ENCODE measurements at regions not wholly inside any gene's neighbourhood (a gene's known extent, or its start where the extent isn't known, plus 50 kb on each side); places are given as distances from the start of the nearest gene placed in this dataset.

DNA sequence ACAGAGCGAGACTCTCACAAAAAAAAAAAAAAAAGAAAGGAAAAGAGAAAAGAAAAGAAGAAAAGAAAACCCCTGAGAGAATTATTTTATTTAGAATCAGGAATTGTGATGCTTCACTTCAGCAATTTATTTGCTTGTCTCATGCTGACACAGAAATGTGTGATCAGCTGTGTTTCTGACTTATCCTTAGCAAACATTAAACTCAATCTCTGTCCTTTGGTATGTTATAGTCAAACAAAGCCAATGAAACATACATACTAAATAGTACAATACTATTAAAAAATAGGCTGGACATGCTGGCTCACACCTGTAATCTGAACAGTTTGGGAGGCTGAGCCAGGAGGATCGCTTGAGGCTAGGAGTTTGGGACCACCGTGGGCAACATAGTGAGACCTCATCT lies 733.0 kb upstream of the FZD8 start:
- no peaks in the 10 kb centered on the region for H4K20me1 ChIP-seq (ENCODE audit: insufficient read depth, low read length)
- H2AFZ ChIP-seq (ENCODE audit: low read length) = no peak overlapping the region
- no peak overlapping the region for H3K27ac ChIP-seq (ENCODE audit: low read length)
- no peak overlapping the region for H3K9ac ChIP-seq (ENCODE audit: low read length)
- H3K36me3 ChIP-seq (replicated peaks; ENCODE audit: insufficient read depth, low read length) = no peaks in the 10 kb centered on the region
- DNase-seq = no peak
- TF ChIP-seq CTCF (IDR thresholded peaks at IDR 0.05; ENCODE audit: low read length) (no peak), EZH2 (optimal IDR thresholded peaks at IDR 0.05; ENCODE audit: low read depth, low read length) (no peak)
- no peaks in the 10 kb centered on the region for H3K79me2 ChIP-seq (ENCODE audit: low read length)
- no peak overlapping the region for H3K4me3 ChIP-seq (ENCODE audit: low read length)
- H3K9me3 ChIP-seq (replicated peaks; ENCODE audit: insufficient read depth, low read length) = no peaks in the 10 kb centered on the region
- H3F3A ChIP-seq (ENCODE audit: insufficient read depth, low read length) = no peaks in the 10 kb centered on the region
- H3K4me1 ChIP-seq (ENCODE audit: low read length) = no peaks in the 10 kb centered on the region
- no peak overlapping the region for H3K4me2 ChIP-seq (ENCODE audit: low read depth, low read length)
- H3K9me2 ChIP-seq (replicated peaks; ENCODE audit: insufficient read depth, low read length) = no peaks in the 10 kb centered on the region
- H3K27me3 ChIP-seq (replicated peaks; ENCODE audit: insufficient read depth, low read length) = no peaks in the 10 kb centered on the region

- Histone ChIP-seq H3K27ac (ENCODE audit: low read length) (no peak overlapping the region), H3K27me3 (replicated peaks; ENCODE audit: insufficient read depth, low read length) (no peaks in the 10 kb centered on the region), H3K4me1 (ENCODE audit: low read length) (no peaks in the 10 kb centered on the region), H3K4me2 (ENCODE audit: low read depth, low read length) (no peak overlapping the region), H3K79me2 (ENCODE audit: low read length) (no peaks in the 10 kb centered on the region), H4K20me1 (ENCODE audit: insufficient read depth, low read length) (no peaks in the 10 kb centered on the region), H3K9me2 (replicated peaks; ENCODE audit: insufficient read depth, low read length) (no peaks in the 10 kb centered on the region), H3K4me3 (ENCODE audit: low read length) (no peak overlapping the region), H3K9me3 (replicated peaks; ENCODE audit: insufficient read depth, low read length) (no peaks in the 10 kb centered on the region), H2AFZ (ENCODE audit: low read length) (no peak overlapping the region), H3K9ac (ENCODE audit: low read length) (no peak overlapping the region), H3K36me3 (replicated peaks; ENCODE audit: insufficient read depth, low read length) (no peaks in the 10 kb centered on the region), H3F3A (ENCODE audit: insufficient read depth, low read length) (no peaks in the 10 kb centered on the region)
- DNase-seq = no peak
- TF ChIP-seq EZH2phosphoT487 (IDR thresholded peaks at IDR 0.05; ENCODE audit: low read length) = no peak
- TF ChIP-seq EZH2 (optimal IDR thresholded peaks at IDR 0.05; ENCODE audit: low read depth, low read length) = no peak
- TF ChIP-seq CTCF (IDR thresholded peaks at IDR 0.05; ENCODE audit: low read length) = no peak
Observed at GRCh38 chr10:36373424-36374096, 731.5 kb upstream of the FZD8 start.

GRCh38 chr10:36367362-36367761 lies 725.3 kb upstream of the FZD8 start:
- Histone ChIP-seq H3K36me3 (replicated peaks; ENCODE audit: insufficient read depth, low read length) (no peaks in the 10 kb centered on the region), H3K9me3 (replicated peaks; ENCODE audit: insufficient read depth, low read length) (no peaks in the 10 kb centered on the region), H2AFZ (ENCODE audit: low read length) (no peak overlapping the region), H3K4me3 (ENCODE audit: low read length) (no peak overlapping the region), H3K79me2 (ENCODE audit: low read length) (no peaks in the 10 kb centered on the region), H3K27ac (ENCODE audit: low read length) (no peak overlapping the region), H3K4me1 (ENCODE audit: low read length) (no peaks in the 10 kb centered on the region), H3K9ac (ENCODE audit: low read length) (no peak overlapping the region), H4K20me1 (ENCODE audit: insufficient read depth, low read length) (no peaks in the 10 kb centered on the region), H3K4me2 (ENCODE audit: low read depth, low read length) (no peak overlapping the region), H3K27me3 (replicated peaks; ENCODE audit: insufficient read depth, low read length) (no peaks in the 10 kb centered on the region), H3F3A (ENCODE audit: insufficient read depth, low read length) (no peaks in the 10 kb centered on the region), H3K9me2 (replicated peaks; ENCODE audit: insufficient read depth, low read length) (no peaks in the 10 kb centered on the region)
- no peak for DNase-seq
- TF ChIP-seq CTCF (IDR thresholded peaks at IDR 0.05; ENCODE audit: low read length) (no peak), EZH2phosphoT487 (IDR thresholded peaks at IDR 0.05; ENCODE audit: low read length) (no peak), EZH2 (optimal IDR thresholded peaks at IDR 0.05; ENCODE audit: low read depth, low read length) (no peak)

Data from MM.1S (cell line).